ENCODE measurements at regions not wholly inside any gene's neighbourhood (a gene's known extent, or its start where the extent isn't known, plus 50 kb on each side); places are given as distances from the start of the nearest gene placed in this dataset.

DNA sequence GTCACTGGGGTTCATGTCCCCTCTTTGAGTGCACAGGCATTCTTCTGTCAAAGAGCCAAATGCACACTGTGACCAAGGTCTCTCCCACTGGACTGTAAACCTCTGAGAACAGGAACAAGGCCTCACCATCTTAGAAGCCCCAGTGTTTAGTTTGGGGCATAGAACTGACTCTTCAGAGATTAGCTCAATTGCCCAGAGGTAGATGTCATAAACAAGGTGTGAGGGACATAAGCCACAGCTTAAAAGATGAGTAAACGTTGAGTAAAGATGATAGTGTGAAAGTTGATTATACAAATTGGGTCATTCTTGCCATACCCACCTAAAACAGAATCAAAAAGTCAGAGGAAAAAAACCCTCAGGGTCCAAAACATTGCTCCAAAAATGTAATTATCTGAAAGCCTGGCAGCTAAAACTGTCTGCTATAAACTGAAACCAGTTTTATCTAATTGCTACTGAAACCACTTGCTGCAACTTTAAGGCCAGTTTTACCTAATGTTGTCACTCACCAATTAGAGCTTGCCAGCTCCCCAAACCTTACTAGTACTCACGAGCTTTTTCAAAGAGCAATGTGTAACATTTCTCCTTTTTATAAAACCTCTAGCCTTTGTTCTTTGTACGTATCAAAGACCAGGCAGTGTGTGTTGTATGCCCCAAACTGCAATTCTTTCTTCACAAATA is 415.2 kb downstream of the RAP2B start:
- no peaks in the 10 kb centered on the region for H3K9me2 ChIP-seq (replicated peaks; ENCODE audit: control insufficient read depth, low read length)
- H3K9me3 ChIP-seq (ENCODE audit: control insufficient read depth, insufficient read depth, low read length) = no peaks in the 10 kb centered on the region
- H3K4me3 ChIP-seq (ENCODE audit: low read length) = no peak overlapping the region
- H3K4me1 ChIP-seq (ENCODE audit: control insufficient read depth, low read length) = no peaks in the 10 kb centered on the region
- no peaks in the 10 kb centered on the region for H3K79me2 ChIP-seq (ENCODE audit: control insufficient read depth, low read length)
- H3K27ac ChIP-seq (ENCODE audit: low read depth, low read length) = no peak overlapping the region
- no peaks in the 10 kb centered on the region for H4K20me1 ChIP-seq (ENCODE audit: control insufficient read depth, insufficient read depth, low read depth, low read length)
- H3K36me3 ChIP-seq (ENCODE audit: control insufficient read depth, low read length) = no peaks in the 10 kb centered on the region
- H3K27me3 ChIP-seq (ENCODE audit: control insufficient read depth, low read length) = no peaks in the 10 kb centered on the region
- no peaks in the 10 kb centered on the region for H3F3A ChIP-seq (ENCODE audit: control insufficient read depth, insufficient read depth)
- no peak overlapping the region for H3K4me2 ChIP-seq (ENCODE audit: low read length)
- no peak for TF ChIP-seq EZH2phosphoT487 (IDR thresholded peaks at IDR 0.05; ENCODE audit: borderline replicate concordance, low read length)
- TF ChIP-seq, protein P1, sequence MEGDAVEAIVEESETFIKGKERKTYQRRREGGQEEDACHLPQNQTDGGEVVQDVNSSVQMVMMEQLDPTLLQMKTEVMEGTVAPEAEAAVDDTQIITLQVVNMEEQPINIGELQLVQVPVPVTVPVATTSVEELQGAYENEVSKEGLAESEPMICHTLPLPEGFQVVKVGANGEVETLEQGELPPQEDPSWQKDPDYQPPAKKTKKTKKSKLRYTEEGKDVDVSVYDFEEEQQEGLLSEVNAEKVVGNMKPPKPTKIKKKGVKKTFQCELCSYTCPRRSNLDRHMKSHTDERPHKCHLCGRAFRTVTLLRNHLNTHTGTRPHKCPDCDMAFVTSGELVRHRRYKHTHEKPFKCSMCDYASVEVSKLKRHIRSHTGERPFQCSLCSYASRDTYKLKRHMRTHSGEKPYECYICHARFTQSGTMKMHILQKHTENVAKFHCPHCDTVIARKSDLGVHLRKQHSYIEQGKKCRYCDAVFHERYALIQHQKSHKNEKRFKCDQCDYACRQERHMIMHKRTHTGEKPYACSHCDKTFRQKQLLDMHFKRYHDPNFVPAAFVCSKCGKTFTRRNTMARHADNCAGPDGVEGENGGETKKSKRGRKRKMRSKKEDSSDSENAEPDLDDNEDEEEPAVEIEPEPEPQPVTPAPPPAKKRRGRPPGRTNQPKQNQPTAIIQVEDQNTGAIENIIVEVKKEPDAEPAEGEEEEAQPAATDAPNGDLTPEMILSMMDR (IDR thresholded peaks at IDR 0.05; ENCODE audit: low read depth, low read length, poor library complexity, severe bottlenecking) = no peak

DNA sequence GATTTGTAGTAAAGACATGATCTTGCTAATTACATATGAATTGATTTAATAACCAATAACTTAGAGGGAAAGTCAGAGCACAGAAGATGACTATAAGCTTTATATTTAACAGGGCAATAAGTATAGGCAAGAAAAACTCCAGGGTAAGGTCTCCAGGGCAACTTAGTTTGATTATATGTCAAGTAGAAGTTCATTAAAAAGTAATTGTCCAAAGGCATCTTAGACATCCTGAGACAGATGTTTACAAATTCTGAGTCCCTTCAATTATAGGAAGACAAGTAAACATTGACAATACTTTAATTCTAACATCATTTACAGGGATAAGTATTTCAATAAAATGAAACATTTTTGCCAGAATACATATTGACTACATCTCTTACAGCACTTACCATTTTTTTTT is 416.0 kb downstream of the RAP2B start:
- no peak overlapping the region for H3K4me2 ChIP-seq (ENCODE audit: low read length)
- TF ChIP-seq, protein P1 (IDR thresholded peaks at IDR 0.05; ENCODE audit: low read depth, low read length, poor library complexity, severe bottlenecking) = no peak
- no peak for TF ChIP-seq EZH2phosphoT487 (IDR thresholded peaks at IDR 0.05; ENCODE audit: borderline replicate concordance, low read length)

GRCh38 chr3:153590051-153590450 is 428.0 kb downstream of the RAP2B start:
- no peak overlapping the region for H3K4me3 ChIP-seq (ENCODE audit: low read length)
- no peak for TF ChIP-seq EZH2phosphoT487 (IDR thresholded peaks at IDR 0.05; ENCODE audit: borderline replicate concordance, low read length)
- TF ChIP-seq, protein P1 (IDR thresholded peaks at IDR 0.05; ENCODE audit: low read depth, low read length, poor library complexity, severe bottlenecking) = no peak
- no peak overlapping the region for H3K4me2 ChIP-seq (ENCODE audit: low read length)
- H3K27ac ChIP-seq (ENCODE audit: low read depth, low read length) = no peak overlapping the region
- H3K79me2 ChIP-seq (ENCODE audit: control insufficient read depth, low read length) = no peaks in the 10 kb centered on the region
- H3K4me1 ChIP-seq (ENCODE audit: control insufficient read depth, low read length) = no peaks in the 10 kb centered on the region
- H3K27me3 ChIP-seq (ENCODE audit: control insufficient read depth, low read length) = no peaks in the 10 kb centered on the region
- no peaks in the 10 kb centered on the region for H4K20me1 ChIP-seq (ENCODE audit: control insufficient read depth, insufficient read depth, low read depth, low read length)
- H3F3A ChIP-seq (ENCODE audit: control insufficient read depth, insufficient read depth) = peaks cover 3% of the 10 kb centered on the region; the same call in 1 of the 2 replicates
- no peaks in the 10 kb centered on the region for H3K36me3 ChIP-seq (ENCODE audit: control insufficient read depth, low read length)
- no peaks in the 10 kb centered on the region for H3K9me2 ChIP-seq (replicated peaks; ENCODE audit: control insufficient read depth, low read length)
- no peaks in the 10 kb centered on the region for H3K9me3 ChIP-seq (ENCODE audit: control insufficient read depth, insufficient read depth, low read length)

More for the DNA sequence above, 416.0 kb downstream of the RAP2B start:
- Histone ChIP-seq H3K27me3 (ENCODE audit: control insufficient read depth, low read length) (no peaks in the 10 kb centered on the region), H3K9me3 (ENCODE audit: control insufficient read depth, insufficient read depth, low read length) (no peaks in the 10 kb centered on the region), H3K36me3 (ENCODE audit: control insufficient read depth, low read length) (no peaks in the 10 kb centered on the region), H4K20me1 (ENCODE audit: control insufficient read depth, insufficient read depth, low read depth, low read length) (no peaks in the 10 kb centered on the region), H3F3A (ENCODE audit: control insufficient read depth, insufficient read depth) (no peaks in the 10 kb centered on the region), H3K27ac (ENCODE audit: low read depth, low read length) (no peak overlapping the region), H3K4me3 (ENCODE audit: low read length) (no peak overlapping the region), H3K79me2 (ENCODE audit: control insufficient read depth, low read length) (no peaks in the 10 kb centered on the region), H3K9me2 (replicated peaks; ENCODE audit: control insufficient read depth, low read length) (no peaks in the 10 kb centered on the region), H3K4me1 (ENCODE audit: control insufficient read depth, low read length) (no peaks in the 10 kb centered on the region)
